Lower leg skin (tissue), 3 donors: ENCODE measurements at regions not wholly inside any gene's neighbourhood (a gene's known extent, or its start where the extent isn't known, plus 50 kb on each side); places are given as distances from the start of the nearest gene placed in this dataset.

Experiments used
- CTCF ChIP-seq, 3 donors: fragments of 450-650 bp; IDR thresholded peaks; one replicate each; pipeline ENCODE4 v1.5.1; 2016; ENCODE audit warnings: antibody characterized with exemption in 3 of 3, mild to moderate bottlenecking in 3 of 3, moderate library complexity in 2 of 3
- POLR2A ChIP-seq, 2 donors: fragments of 450-650 bp; IDR thresholded peaks; one replicate each; pipeline ENCODE4 v1.6.1; 2016 to 2017; ENCODE audit warnings: antibody characterized with exemption in 2 of 2, mild to moderate bottlenecking in 1 of 2, moderate library complexity in 1 of 2

DNA sequence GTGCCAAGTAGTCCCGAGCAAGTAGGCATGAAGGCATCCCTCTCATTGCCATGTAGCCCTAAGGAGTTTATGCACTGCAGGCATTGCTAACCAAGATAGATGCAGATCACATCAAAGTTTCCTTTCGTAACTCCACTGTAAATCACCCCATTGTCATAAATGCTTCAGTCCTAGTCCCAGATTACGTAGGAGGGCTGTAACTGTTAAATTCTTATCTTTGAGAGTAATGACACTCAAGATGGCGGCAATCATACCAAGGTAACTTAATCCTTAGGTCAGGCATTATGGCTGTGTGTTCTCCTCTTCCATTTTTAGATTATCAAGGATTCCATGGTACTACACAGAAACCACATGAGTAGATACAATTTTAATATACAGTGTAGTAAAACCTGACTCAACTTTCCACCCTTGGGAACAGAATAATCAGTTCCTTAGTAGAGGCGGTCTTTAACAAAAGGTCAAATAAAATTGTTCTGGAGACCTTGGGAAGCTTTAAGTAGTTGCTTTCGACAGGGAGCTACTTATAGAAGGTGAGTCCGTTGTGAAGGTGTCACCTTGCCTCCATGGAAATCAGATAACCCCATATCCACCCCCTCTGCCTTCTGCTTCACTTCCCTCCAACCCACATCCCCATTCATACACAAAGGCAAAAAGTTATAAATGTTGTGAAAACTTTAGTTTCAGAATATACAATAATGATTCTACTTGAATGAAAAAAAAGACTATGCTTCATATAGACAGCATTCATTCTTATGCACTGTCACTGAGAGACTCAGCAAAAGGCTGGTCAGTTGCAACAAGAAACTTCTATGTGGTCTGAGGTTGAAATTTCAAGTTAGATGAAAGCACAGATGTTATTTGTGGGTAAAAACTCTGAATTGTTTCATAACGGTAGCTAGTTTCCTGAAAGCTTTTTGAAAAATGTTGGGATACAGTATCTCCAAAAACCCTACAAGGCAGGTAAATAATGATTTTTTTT is 64.8 kb upstream of the GALNT5 start:
- TF ChIP-seq POLR2A (IDR thresholded peaks at IDR 0.05), result no peak
- no peak for TF ChIP-seq CTCF (IDR thresholded peaks at IDR 0.05)
